HL-60 (cell line): ENCODE measurements at regions not wholly inside any gene's neighbourhood (a gene's known extent, or its start where the extent isn't known, plus 50 kb on each side); places are given as distances from the start of the nearest gene placed in this dataset.

Experiments
- CTCF ChIP-seq: IDR thresholded peaks from one replicate; pipeline ENCODE4 v1.5.1; 2011; ENCODE audit warnings: low read length, control low read depth, inconsistent platforms; ENCODE audit not compliant: insufficient read depth
- GABPA ChIP-seq: IDR thresholded peaks from 2 replicates; pipeline ENCODE4 v1.6.1; 2012; ENCODE audit warnings: low read depth
- REST ChIP-seq: IDR thresholded peaks from 2 replicates; pipeline ENCODE4 v1.6.1; 2012; ENCODE audit warnings: low read depth; ENCODE audit not compliant: insufficient replicate concordance

- TF ChIP-seq REST (no peak), CTCF (no peak), GABPA (no peak)
Observed at GRCh38 chr18:59039449-59039848, 100.2 kb upstream of the SEC11C start.
